ENCODE measurements at regions not wholly inside any gene's neighbourhood (a gene's known extent, or its start where the extent isn't known, plus 50 kb on each side); places are given as distances from the start of the nearest gene placed in this dataset.

GRCh38 chr12:126718365-126718764, 1548.6 kb upstream of the TMEM132C start:
- BruUV-seq (replicated peaks), result no TSS peak
- no peak overlapping the region for H3K9ac ChIP-seq (replicated peaks; ENCODE audit: extremely low read depth, insufficient read depth, low read length)
- no peak for DNase-seq (ENCODE audit: low read depth, low spot score)
- intact Hi-C loops (cut with micrococcal nuclease) (no loop called here), dilution Hi-C loops (cut with MboI; ENCODE audit: extremely low pct_ligation_motif_present, low sequenced_read_pairs) (no loop called here)
- no peak overlapping the region for H3K4me2 ChIP-seq (ENCODE audit: insufficient read depth, low read length)
- no peak overlapping the region for H2AFZ ChIP-seq (ENCODE audit: low read depth, low read length)
- POLR2A ChIA-PET, result no interaction called here
- no peaks in the 10 kb centered on the region for H3K79me2 ChIP-seq (ENCODE audit: control insufficient read depth, insufficient read depth, low read length)
- H3K4me1 ChIP-seq (ENCODE audit: control insufficient read depth, extremely low read depth, insufficient read depth, low read length), result no peaks in the 10 kb centered on the region
- H3K9me1 ChIP-seq (replicated peaks; ENCODE audit: control insufficient read depth, extremely low read depth, insufficient read depth, low read length), result no peaks in the 10 kb centered on the region
- H3K9me3 ChIP-seq (replicated peaks; ENCODE audit: control insufficient read depth, insufficient read depth, low read length), result peaks cover 2% of the 10 kb centered on the region
- CTCF ChIA-PET, result no interaction called here
- H3K27ac ChIP-seq (ENCODE audit: insufficient read depth, low read depth, low read length), result no peak overlapping the region
- no peak for FAIRE-seq
- H3K27me3 ChIP-seq (ENCODE audit: control insufficient read depth in 2 of 2, insufficient read depth in 2 of 2, low read length in 2 of 2), result no peaks in the 10 kb centered on the region
- H4K20me1 ChIP-seq (replicated peaks; ENCODE audit: control insufficient read depth, extremely low read depth, insufficient read depth, low read length), result no peaks in the 10 kb centered on the region
- H3K4me3 ChIP-seq (replicated peaks in 1 of 3; ENCODE audit: insufficient read depth in 1 of 3, low read depth in 1 of 3, low read length in 3 of 3), result no peak overlapping the region
- H3K36me3 ChIP-seq (ENCODE audit: control insufficient read depth in 2 of 2, extremely low read depth in 1 of 2, insufficient read depth in 2 of 2, low read length in 2 of 2), result no peaks in the 10 kb centered on the region
- TF ChIP-seq MYC (IDR thresholded peaks at IDR 0.05; ENCODE audit: low read depth, low read length), result no peak
- no peak for TF ChIP-seq POLR2AphosphoS5 (IDR thresholded peaks at IDR 0.05; ENCODE audit: insufficient read depth, low read depth, low read length)
- no peak for TF ChIP-seq CTCF (IDR thresholded peaks at IDR 0.05; ENCODE audit: extremely low read depth in 1 of 2, insufficient read depth in 1 of 2, low read depth in 1 of 2, low read length in 2 of 2)
- TF ChIP-seq POLR2A (IDR thresholded peaks at IDR 0.05; ENCODE audit: low read depth, low read length), result no peak
- no peak for TF ChIP-seq GATA2 (IDR thresholded peaks at IDR 0.05; ENCODE audit: insufficient read depth, insufficient read length, low read depth, low read length)
- TF ChIP-seq MAX (IDR thresholded peaks at IDR 0.05; ENCODE audit: insufficient read depth, insufficient read length), result no peak
- no peak for TF ChIP-seq FOS (IDR thresholded peaks at IDR 0.05; ENCODE audit: borderline replicate concordance, insufficient read depth, low read length)
- no peak for TF ChIP-seq EZH2 (IDR thresholded peaks at IDR 0.05; ENCODE audit: borderline replicate concordance, low read depth, low read length, severe bottlenecking)
- no peak for TF ChIP-seq JUN (IDR thresholded peaks at IDR 0.05; ENCODE audit: borderline replicate concordance, insufficient read depth, insufficient read length, low read depth)

Measured in endothelial cell of umbilical vein (primary cell).